ENCODE measurements at regions not wholly inside any gene's neighbourhood (a gene's known extent, or its start where the extent isn't known, plus 50 kb on each side); places are given as distances from the start of the nearest gene placed in this dataset.

- WGBS (ENCODE audit: low lambda C conversion rate) = 83% methylated on average over 2 of the region's 2 CpGs
- CTCF ChIA-PET = interaction anchor here (0.9 kb wide), 1 partner anchor 14 kb away, joined by 3 read pairs; no protein-coding TSS in a partner anchor
These were observed 117.0 kb upstream of the MDM1 start for GRCh38 chr12:68449196-68449595.

More at GRCh38 chr12:68449196-68449595, 117.0 kb upstream of the MDM1 start:
- H3K27ac ChIP-seq (ENCODE audit: low read depth in 2 of 2, low read length in 1 of 2) = no peak overlapping the region
- H3K27me3 ChIP-seq (ENCODE audit: insufficient read depth) = no peaks in the 10 kb centered on the region
- H3K4me3 ChIP-seq (ENCODE audit: low read depth in 2 of 2, low read length in 1 of 2) = no peak overlapping the region
- H4K20me1 ChIP-seq (ENCODE audit: insufficient read depth) = no peaks in the 10 kb centered on the region
- peaks cover 10% of the 10 kb centered on the region; the same call in 1 of the 2 replicates for H3K9me3 ChIP-seq
- no peaks in the 10 kb centered on the region for H3F3A ChIP-seq (replicated peaks; ENCODE audit: insufficient read depth)
- TF ChIP-seq REST (IDR thresholded peaks at IDR 0.05; ENCODE audit: low read depth, low read length) = no peak
- TF ChIP-seq, protein P1, sequence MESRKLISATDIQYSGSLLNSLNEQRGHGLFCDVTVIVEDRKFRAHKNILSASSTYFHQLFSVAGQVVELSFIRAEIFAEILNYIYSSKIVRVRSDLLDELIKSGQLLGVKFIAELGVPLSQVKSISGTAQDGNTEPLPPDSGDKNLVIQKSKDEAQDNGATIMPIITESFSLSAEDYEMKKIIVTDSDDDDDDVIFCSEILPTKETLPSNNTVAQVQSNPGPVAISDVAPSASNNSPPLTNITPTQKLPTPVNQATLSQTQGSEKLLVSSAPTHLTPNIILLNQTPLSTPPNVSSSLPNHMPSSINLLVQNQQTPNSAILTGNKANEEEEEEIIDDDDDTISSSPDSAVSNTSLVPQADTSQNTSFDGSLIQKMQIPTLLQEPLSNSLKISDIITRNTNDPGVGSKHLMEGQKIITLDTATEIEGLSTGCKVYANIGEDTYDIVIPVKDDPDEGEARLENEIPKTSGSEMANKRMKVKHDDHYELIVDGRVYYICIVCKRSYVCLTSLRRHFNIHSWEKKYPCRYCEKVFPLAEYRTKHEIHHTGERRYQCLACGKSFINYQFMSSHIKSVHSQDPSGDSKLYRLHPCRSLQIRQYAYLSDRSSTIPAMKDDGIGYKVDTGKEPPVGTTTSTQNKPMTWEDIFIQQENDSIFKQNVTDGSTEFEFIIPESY (IDR thresholded peaks at IDR 0.05; ENCODE audit: borderline replicate concordance, low read depth) = no peak
- TF ChIP-seq RXRA (IDR thresholded peaks at IDR 0.05; ENCODE audit: borderline replicate concordance, low read depth) = no peak
- no peak for TF ChIP-seq NFIC (IDR thresholded peaks at IDR 0.05; ENCODE audit: borderline replicate concordance)
- no peak for TF ChIP-seq RFX5 (IDR thresholded peaks at IDR 0.05; ENCODE audit: low read length)
- no peak for TF ChIP-seq RCOR1 (IDR thresholded peaks at IDR 0.05; ENCODE audit: low read length)
- no peak for TF ChIP-seq USF1 (IDR thresholded peaks at IDR 0.05; ENCODE audit: borderline replicate concordance, low read depth)
- no peak for TF ChIP-seq CHD2 (IDR thresholded peaks at IDR 0.05; ENCODE audit: low read length, partially characterized antibody)
- TF ChIP-seq RAD21 (IDR thresholded peaks at IDR 0.05; ENCODE audit: low read length) = no peak
- TF ChIP-seq, protein P2, sequence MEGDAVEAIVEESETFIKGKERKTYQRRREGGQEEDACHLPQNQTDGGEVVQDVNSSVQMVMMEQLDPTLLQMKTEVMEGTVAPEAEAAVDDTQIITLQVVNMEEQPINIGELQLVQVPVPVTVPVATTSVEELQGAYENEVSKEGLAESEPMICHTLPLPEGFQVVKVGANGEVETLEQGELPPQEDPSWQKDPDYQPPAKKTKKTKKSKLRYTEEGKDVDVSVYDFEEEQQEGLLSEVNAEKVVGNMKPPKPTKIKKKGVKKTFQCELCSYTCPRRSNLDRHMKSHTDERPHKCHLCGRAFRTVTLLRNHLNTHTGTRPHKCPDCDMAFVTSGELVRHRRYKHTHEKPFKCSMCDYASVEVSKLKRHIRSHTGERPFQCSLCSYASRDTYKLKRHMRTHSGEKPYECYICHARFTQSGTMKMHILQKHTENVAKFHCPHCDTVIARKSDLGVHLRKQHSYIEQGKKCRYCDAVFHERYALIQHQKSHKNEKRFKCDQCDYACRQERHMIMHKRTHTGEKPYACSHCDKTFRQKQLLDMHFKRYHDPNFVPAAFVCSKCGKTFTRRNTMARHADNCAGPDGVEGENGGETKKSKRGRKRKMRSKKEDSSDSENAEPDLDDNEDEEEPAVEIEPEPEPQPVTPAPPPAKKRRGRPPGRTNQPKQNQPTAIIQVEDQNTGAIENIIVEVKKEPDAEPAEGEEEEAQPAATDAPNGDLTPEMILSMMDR (IDR thresholded peaks at IDR 0.05) = no peak
- no peak for TF ChIP-seq TEAD4 (IDR thresholded peaks at IDR 0.05; ENCODE audit: borderline replicate concordance, insufficient read depth)
- TF ChIP-seq POLR2AphosphoS5 (IDR thresholded peaks at IDR 0.05; ENCODE audit: low read depth, low read length) = no peak
- no peak for TF ChIP-seq FOSL2 (IDR thresholded peaks at IDR 0.05; ENCODE audit: borderline replicate concordance, low read depth)
- H3K9me2 ChIP-seq = no peaks in the 10 kb centered on the region
- H3K36me3 ChIP-seq (replicated peaks in 1 of 2; ENCODE audit: control insufficient read depth in 1 of 2, insufficient read depth in 2 of 2, low read length in 1 of 2) = no peaks in the 10 kb centered on the region
- no peak overlapping the region for H3K4me2 ChIP-seq
- no peak overlapping the region for H2AFZ ChIP-seq (ENCODE audit: low read depth)
- H3K9ac ChIP-seq = no peak overlapping the region
- POLR2A ChIA-PET = no interaction called here
- no peak for DNase-seq
- no peaks in the 10 kb centered on the region for H3K79me2 ChIP-seq (ENCODE audit: insufficient read depth)
- H3K4me1 ChIP-seq (ENCODE audit: control insufficient read depth in 1 of 2, insufficient read depth in 2 of 2, low read depth in 1 of 2, low read length in 1 of 2) = peaks cover 4 to 19% of the 10 kb centered on the region in 2 experiments; a peak in 2 of 4 replicates
